Neural crest cell (in vitro differentiated cells): ENCODE measurements at regions not wholly inside any gene's neighbourhood (a gene's known extent, or its start where the extent isn't known, plus 50 kb on each side); places are given as distances from the start of the nearest gene placed in this dataset.

Experiments used
- DNase-seq: peaks from one replicate; pipeline ENCODE4 v3.0.0; 2021; ENCODE audit warnings: low read depth, mixed read lengths, low spot score
- H3K27ac Mint-ChIP-seq: one replicate; pipeline ENCODE4 v1.8.0; 2021; ENCODE audit warnings: mild to moderate bottlenecking, mixed read lengths; ENCODE audit not compliant: unreplicated experiment
- H3K27me3 Mint-ChIP-seq: 2 replicates; pipeline ENCODE4 v1.8.0; 2021; ENCODE audit warnings: low read depth, mild to moderate bottlenecking, mixed read lengths
- H3K36me3 Mint-ChIP-seq: 2 replicates; pipeline ENCODE4 v1.8.0; 2021; ENCODE audit warnings: low read depth, mild to moderate bottlenecking, mixed read lengths
- H3K4me1 Mint-ChIP-seq: 2 replicates; pipeline ENCODE4 v1.8.0; 2021; ENCODE audit warnings: mixed read lengths
- H3K4me3 Mint-ChIP-seq: one replicate; pipeline ENCODE4 v1.8.0; 2021; ENCODE audit warnings: mild to moderate bottlenecking, mixed read lengths
- H3K9me3 Mint-ChIP-seq: 2 replicates; pipeline ENCODE4 v1.8.0; 2021; ENCODE audit warnings: mixed read lengths
- TF ChIP-seq, protein P1 (sequence below): fragments of 200-600 bp; sonication (generic); conservative IDR thresholded peaks from 2 replicates; pipeline ENCODE4 v1.5.0; 2021; ENCODE audit warnings: antibody characterized with exemption, mild to moderate bottlenecking

DNA sequence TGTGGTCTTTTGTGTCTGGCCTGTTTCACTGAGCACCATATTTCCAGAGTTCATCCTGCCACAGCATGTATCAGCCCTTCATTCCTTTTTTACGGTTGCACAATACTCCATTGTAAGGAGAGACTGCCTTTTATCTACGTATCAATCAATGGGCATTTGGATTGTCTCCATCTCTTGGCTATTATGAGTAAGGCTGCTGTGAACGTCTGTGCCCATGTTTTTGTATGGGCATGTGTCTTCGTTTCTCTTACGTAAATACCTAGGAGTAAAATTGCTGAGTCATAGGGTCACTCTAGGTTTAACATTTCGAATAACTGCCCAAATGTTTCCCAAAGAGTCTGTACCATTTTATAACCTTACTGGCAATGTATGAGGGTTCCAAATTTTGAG is 202.8 kb upstream of the FOXF1 start:
- TF ChIP-seq, protein P1, sequence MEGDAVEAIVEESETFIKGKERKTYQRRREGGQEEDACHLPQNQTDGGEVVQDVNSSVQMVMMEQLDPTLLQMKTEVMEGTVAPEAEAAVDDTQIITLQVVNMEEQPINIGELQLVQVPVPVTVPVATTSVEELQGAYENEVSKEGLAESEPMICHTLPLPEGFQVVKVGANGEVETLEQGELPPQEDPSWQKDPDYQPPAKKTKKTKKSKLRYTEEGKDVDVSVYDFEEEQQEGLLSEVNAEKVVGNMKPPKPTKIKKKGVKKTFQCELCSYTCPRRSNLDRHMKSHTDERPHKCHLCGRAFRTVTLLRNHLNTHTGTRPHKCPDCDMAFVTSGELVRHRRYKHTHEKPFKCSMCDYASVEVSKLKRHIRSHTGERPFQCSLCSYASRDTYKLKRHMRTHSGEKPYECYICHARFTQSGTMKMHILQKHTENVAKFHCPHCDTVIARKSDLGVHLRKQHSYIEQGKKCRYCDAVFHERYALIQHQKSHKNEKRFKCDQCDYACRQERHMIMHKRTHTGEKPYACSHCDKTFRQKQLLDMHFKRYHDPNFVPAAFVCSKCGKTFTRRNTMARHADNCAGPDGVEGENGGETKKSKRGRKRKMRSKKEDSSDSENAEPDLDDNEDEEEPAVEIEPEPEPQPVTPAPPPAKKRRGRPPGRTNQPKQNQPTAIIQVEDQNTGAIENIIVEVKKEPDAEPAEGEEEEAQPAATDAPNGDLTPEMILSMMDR: no peak
- H3K4me3 Mint-ChIP-seq: no peak overlapping the region
- peaks cover 5% of the 10 kb centered on the region for H3K4me1 Mint-ChIP-seq
- H3K9me3 Mint-ChIP-seq: no peaks in the 10 kb centered on the region
- H3K27ac Mint-ChIP-seq: no peak overlapping the region
- H3K27me3 Mint-ChIP-seq: peaks cover 49% of the 10 kb centered on the region
- no peaks in the 10 kb centered on the region for H3K36me3 Mint-ChIP-seq
- no peak for DNase-seq

DNA sequence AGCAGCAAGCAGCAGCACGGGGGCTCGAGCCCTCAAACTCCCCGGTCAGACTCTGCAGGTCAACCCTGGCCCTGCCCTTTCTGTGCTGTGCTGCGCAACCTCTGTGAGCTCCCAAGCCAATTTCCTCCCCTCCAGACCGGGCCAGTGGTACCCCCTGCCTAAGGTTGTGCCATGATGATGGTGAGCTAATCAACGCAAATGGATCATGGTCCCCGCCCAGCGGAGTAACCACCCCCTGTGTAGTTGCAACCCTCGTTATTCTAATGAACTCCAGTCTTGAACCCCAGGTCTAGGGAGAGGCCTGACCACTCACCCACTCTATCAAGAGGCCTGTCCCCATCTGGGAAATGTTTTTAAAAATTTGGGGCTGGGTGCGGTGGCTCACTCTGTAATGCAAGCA is 201.8 kb upstream of the FOXF1 start:
- DNase-seq: no peak

DNA sequence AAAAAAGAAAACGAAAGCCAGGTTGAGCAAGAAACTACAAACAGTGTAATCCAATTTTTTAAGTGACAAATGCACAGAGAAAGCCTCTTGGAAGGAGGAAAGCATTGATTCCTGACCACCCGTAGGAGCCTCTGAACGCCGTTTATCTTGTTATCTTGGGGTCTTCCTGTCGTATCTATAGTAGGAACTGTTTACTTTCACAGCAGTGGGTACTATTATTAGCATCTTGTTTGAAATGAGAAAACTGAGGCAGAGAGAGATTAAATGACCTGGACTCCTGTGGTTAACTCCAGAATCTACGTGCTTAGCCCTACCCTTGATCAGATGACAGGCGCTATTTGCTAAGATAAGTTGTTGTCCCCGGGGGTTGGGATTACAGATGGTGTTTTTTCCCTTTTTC is 196.7 kb upstream of the FOXF1 start:
- no peak overlapping the region for H3K27ac Mint-ChIP-seq
- no peaks in the 10 kb centered on the region for H3K36me3 Mint-ChIP-seq

More for the DNA sequence above, 201.8 kb upstream of the FOXF1 start:
- Mint-ChIP-seq H3K4me1 (peaks cover 5% of the 10 kb centered on the region), H3K4me3 (no peak overlapping the region), H3K9me3 (no peaks in the 10 kb centered on the region), H3K27me3 (peaks cover 49% of the 10 kb centered on the region), H3K27ac (peak overlapping the region; percentile 50), H3K36me3 (no peaks in the 10 kb centered on the region)
- TF ChIP-seq, protein P1: no peak

DNA sequence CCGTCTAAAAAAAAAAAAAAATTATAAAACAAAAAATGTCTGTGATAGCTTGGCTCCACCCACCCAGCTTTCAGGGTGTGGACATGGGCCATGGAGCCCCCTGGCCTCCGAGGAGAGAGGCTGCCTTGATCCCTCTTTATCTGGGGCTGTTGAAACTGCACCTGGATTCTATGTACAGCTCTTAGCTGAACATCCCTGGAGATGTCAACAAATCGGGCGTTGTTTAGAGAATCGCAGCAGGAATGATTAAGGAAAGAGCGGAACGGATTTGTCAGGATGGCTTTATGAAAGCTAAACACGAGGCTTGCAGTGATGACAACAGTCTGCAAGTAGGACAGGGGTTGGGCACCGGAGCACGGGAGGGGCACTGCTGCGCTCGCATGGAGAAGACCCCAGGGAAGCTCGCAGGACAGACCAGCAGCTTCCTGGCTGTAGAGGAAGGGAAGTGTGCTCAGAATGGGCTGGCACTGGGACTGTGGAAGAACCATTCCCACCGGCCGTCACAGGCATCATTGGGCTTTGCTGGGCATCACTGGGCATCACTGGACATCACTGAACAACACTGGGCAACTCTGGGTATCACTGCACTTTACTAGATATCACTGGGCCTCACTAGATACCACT is 195.8 kb upstream of the FOXF1 start:
- Mint-ChIP-seq H3K9me3 (no peaks in the 10 kb centered on the region), H3K4me3 (no peak overlapping the region), H3K27ac (no peak overlapping the region), H3K36me3 (no peaks in the 10 kb centered on the region), H3K27me3 (peaks cover 38% of the 10 kb centered on the region), H3K4me1 (no peaks in the 10 kb centered on the region)
- TF ChIP-seq, protein P1: no peak
- no peak for DNase-seq

More for the DNA sequence above, 196.7 kb upstream of the FOXF1 start:
- peaks cover 39% of the 10 kb centered on the region for H3K27me3 Mint-ChIP-seq
- no peak overlapping the region for H3K4me3 Mint-ChIP-seq
- no peak for DNase-seq
- H3K4me1 Mint-ChIP-seq: no peaks in the 10 kb centered on the region
- TF ChIP-seq, protein P1: no peak
- H3K9me3 Mint-ChIP-seq: no peaks in the 10 kb centered on the region

DNA sequence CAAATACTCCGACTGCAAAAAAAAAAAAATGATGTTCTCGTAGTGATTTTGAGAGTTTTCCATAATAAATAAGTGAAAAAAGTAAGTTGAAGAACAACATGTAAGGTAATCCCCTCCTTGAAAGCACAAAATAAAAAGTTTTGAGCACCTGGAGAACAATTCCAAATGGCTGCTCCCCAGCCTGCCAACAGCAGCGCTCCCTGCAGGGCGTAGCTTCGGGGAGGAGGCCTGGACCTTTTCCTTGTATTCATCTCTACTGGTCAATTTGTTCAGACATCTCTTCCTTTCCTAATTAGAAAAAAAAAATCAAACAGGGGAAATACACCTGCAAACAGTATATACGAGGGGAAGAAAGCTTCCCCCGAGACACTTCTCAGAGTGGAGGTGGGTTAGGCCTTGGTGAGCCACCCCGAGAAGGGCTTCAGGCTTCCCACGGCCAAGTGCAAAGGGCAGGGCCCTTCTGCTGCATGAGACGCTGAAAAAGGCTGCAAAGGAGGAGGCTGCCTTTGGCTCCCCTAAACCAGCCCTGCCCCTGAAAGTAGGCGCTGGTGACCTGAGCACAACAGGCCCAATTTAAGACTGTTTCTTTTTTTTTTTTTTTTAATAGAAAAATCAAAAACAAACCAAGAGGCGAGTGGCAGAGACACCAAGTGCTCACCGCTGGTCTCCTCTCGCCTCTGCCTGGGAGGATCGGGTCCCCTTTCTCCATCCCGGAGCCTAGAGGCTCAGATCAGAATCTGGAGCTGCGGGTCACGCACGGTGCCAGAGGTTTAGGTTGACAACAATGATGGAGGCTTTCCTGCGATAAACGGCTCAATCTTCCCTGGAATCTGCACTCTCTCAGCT is 193.1 kb upstream of the FOXF1 start:
- TF ChIP-seq, protein P1: no peak
- H3K36me3 Mint-ChIP-seq: no peaks in the 10 kb centered on the region
- H3K9me3 Mint-ChIP-seq: no peaks in the 10 kb centered on the region
- H3K4me3 Mint-ChIP-seq: no peak overlapping the region
- peaks cover 35% of the 10 kb centered on the region for H3K27me3 Mint-ChIP-seq
- H3K27ac Mint-ChIP-seq: no peak overlapping the region
- peaks cover 3% of the 10 kb centered on the region for H3K4me1 Mint-ChIP-seq
- DNase-seq: no peak
